Liver (tissue), 8 donors: ENCODE measurements at regions not wholly inside any gene's neighbourhood (a gene's known extent, or its start where the extent isn't known, plus 50 kb on each side); places are given as distances from the start of the nearest gene placed in this dataset.

Experiments
- DNase-seq: peaks from one replicate; pipeline ENCODE4 v3.0.0-alpha.2; 2017; ENCODE audit warnings: low spot score
- H3K27ac ChIP-seq, 2 donors: one replicate each; pipeline ENCODE4 v1.7.0; 2013; ENCODE audit warnings: inconsistent platforms in 2 of 2, low read length in 2 of 2, control low read depth in 1 of 2, low read depth in 1 of 2, mild to moderate bottlenecking in 1 of 2
- H3K27me3 ChIP-seq, 4 donors: one replicate each; pipeline versions ENCODE4 v1.6.1 to v1.7.0; 2013; ENCODE audit warnings: low read length in 3 of 4, inconsistent platforms in 1 of 4, mild to moderate bottlenecking in 1 of 4, moderate library complexity in 1 of 4; ENCODE audit not compliant: control insufficient read depth in 4 of 4, insufficient read depth in 4 of 4
- H3K36me3 ChIP-seq, 4 donors: one replicate each; pipeline versions ENCODE4 v1.6.1 to v1.7.0; 2013; ENCODE audit warnings: low read length in 3 of 4, mild to moderate bottlenecking in 3 of 4, low read depth in 1 of 4, moderate library complexity in 1 of 4; ENCODE audit not compliant: control insufficient read depth in 4 of 4, insufficient read depth in 3 of 4
- H3K4me1 ChIP-seq, 4 donors: one replicate each; pipeline versions ENCODE4 v1.6.1 to v1.7.0; 2013; ENCODE audit warnings: low read length in 3 of 4, mild to moderate bottlenecking in 3 of 4, moderate library complexity in 1 of 4; ENCODE audit not compliant: control insufficient read depth in 4 of 4, insufficient read depth in 4 of 4
- H3K4me3 ChIP-seq, 3 donors: one replicate each; pipeline versions ENCODE4 v1.6.1 to v1.7.0; 2013; ENCODE audit warnings: low read length in 3 of 3, control low read depth in 1 of 3, low read depth in 1 of 3, mild to moderate bottlenecking in 1 of 3
- H3K9ac ChIP-seq, 2 donors: one replicate each; pipeline ENCODE4 v1.7.0; 2013; ENCODE audit warnings: low read length in 2 of 2, mild to moderate bottlenecking in 2 of 2, moderate library complexity in 2 of 2, control low read depth in 1 of 2, low read depth in 1 of 2
- H3K9me3 ChIP-seq, 4 donors: one replicate each; pipeline versions ENCODE4 v1.6.1 to v1.7.0; 2013; ENCODE audit warnings: low read length in 3 of 4; ENCODE audit not compliant: control insufficient read depth in 4 of 4
- CTCF ChIP-seq: fragments of 150-350 bp; IDR thresholded peaks from 2 replicates; pipeline ENCODE4 v1.5.1; 2017; ENCODE audit warnings: improper control_type of control experiment, low read depth, low read length; ENCODE audit not compliant: missing input control
- EGR1 ChIP-seq, 2 donors: IDR thresholded peaks; 2 replicates each; pipeline ENCODE4 v1.6.1; 2016 to 2018; ENCODE audit warnings: antibody characterized with exemption in 2 of 2, low read depth in 2 of 2
- FOXA1 ChIP-seq: IDR thresholded peaks from 2 replicates; pipeline ENCODE4 v1.6.1; 2016; ENCODE audit warnings: antibody characterized with exemption
- FOXA2 ChIP-seq: IDR thresholded peaks from 2 replicates; pipeline ENCODE4 v1.6.1; 2016; ENCODE audit warnings: antibody characterized with exemption
- HNF4A ChIP-seq, 2 donors: conservative IDR thresholded peaks; 2 replicates each; pipeline ENCODE4 v1.6.1; 2016; ENCODE audit warnings: antibody characterized with exemption in 2 of 2, mild to moderate bottlenecking in 2 of 2
- HNF4G ChIP-seq: IDR thresholded peaks from 2 replicates; pipeline ENCODE4 v1.6.1; 2016; ENCODE audit warnings: antibody characterized with exemption
- JUND ChIP-seq, 2 donors: IDR thresholded peaks; 2 replicates each; pipeline ENCODE4 v1.6.1; 2016; ENCODE audit warnings: antibody characterized with exemption in 2 of 2
- MAX ChIP-seq: IDR thresholded peaks from 2 replicates; pipeline ENCODE4 v1.6.1; 2016; ENCODE audit warnings: antibody characterized with exemption
- NR2F2 ChIP-seq: IDR thresholded peaks from 2 replicates; pipeline ENCODE4 v1.6.1; 2016; ENCODE audit warnings: antibody characterized with exemption
- RAD21 ChIP-seq, 2 donors: IDR thresholded peaks; 2 replicates each; pipeline ENCODE4 v1.6.1; 2016; ENCODE audit warnings: antibody characterized with exemption in 2 of 2, mild to moderate bottlenecking in 2 of 2
- SP1 ChIP-seq: IDR thresholded peaks from 2 replicates; pipeline ENCODE4 v1.6.1; 2018; ENCODE audit warnings: antibody characterized with exemption, mild to moderate bottlenecking
- TAF1 ChIP-seq: conservative IDR thresholded peaks from 2 replicates; pipeline ENCODE4 v1.6.1; 2016; ENCODE audit warnings: antibody characterized with exemption, mild to moderate bottlenecking
- YY1 ChIP-seq: IDR thresholded peaks from 2 replicates; pipeline ENCODE4 v1.6.1; 2016; ENCODE audit warnings: antibody characterized with exemption, mild to moderate bottlenecking
- ZBTB33 ChIP-seq: IDR thresholded peaks from 2 replicates; pipeline ENCODE4 v1.6.1; 2016; ENCODE audit warnings: antibody characterized with exemption
- WGBS: extraction: QIAGEN DNeasy Blood & Tissue Kit; methylation state at CpG from one replicate; pipeline ENCODE4 v1.1.7; 2013; 5-methylcytosine and 5-hydroxymethylcytosine counted together
- TF ChIP-seq, protein P1 (sequence below): IDR thresholded peaks from 2 replicates; pipeline ENCODE4 v1.6.1; 2016; ENCODE audit warnings: antibody characterized with exemption, mild to moderate bottlenecking
- donor health status: healthy.
- donor health status: healthy.
- donor health status: healthy.
- donor health status: healthy.
- donor health status: healthy.

DNA sequence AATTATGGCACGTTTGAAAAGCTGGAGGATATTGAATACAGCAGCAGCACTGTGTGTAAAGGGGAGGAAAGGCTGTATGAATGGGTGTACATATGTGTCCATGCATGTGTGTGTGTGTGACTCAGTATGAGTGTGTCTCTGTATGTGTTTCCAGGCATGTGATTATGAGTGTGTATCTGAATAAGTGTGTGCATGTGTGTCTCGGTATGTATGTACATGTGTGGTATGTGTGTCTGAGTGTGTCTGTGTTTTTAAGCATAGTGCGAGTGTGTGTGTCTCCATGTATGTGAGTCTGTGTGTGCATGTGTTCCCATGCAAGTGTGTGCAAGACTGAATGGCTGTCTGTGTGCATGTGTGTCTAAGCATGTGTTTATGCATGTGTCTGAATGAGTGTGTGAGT is 259.1 kb upstream of the XYLT1 start (continued):
- TF ChIP-seq ZBTB33 (no peak), YY1 (no peak), RAD21 (IDR thresholded peaks at IDR 0.05) (no peak), FOXA2 (no peak), HNF4G (no peak), SP1 (no peak), HNF4A (conservative IDR thresholded peaks at IDR 0.05) (no peak), NR2F2 (no peak)

DNA sequence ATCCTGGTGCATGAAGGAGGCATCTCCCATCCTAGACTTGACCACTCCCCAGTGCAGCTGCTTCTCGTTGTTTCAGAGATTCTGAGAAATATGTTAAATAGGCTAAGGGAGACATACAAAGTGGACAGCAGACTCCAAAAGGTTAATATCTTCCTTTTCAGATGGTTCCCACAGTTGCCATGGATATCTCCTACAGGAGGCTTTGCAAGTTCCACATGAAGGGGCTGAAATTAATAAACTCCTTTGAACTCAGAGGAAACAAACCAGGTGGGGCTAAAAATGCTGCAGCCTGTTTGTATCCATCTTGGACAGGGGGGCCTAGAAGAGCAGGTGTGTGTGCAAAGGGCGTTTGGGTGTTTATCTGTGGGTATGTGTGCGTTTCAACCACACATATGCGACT is 257.4 kb upstream of the XYLT1 start:
- H3K4me1 ChIP-seq, result no peaks in the 10 kb centered on the region
- WGBS, result 63% methylated on average over 4 of the region's 4 CpGs
- no peak overlapping the region for H3K9ac ChIP-seq
- no peak for DNase-seq
- no peaks in the 10 kb centered on the region for H3K36me3 ChIP-seq
- TF ChIP-seq HNF4A (conservative IDR thresholded peaks at IDR 0.05), result no peak
- no peak for TF ChIP-seq ZBTB33
- TF ChIP-seq EGR1 (IDR thresholded peaks at IDR 0.05; ENCODE audit: low read depth in 2 of 2), result no peak
- no peak for TF ChIP-seq TAF1
- TF ChIP-seq FOXA1, result no peak
- no peak for TF ChIP-seq SP1
- no peak for TF ChIP-seq FOXA2
- TF ChIP-seq HNF4G, result no peak
- TF ChIP-seq NR2F2, result no peak
- TF ChIP-seq, protein P1, sequence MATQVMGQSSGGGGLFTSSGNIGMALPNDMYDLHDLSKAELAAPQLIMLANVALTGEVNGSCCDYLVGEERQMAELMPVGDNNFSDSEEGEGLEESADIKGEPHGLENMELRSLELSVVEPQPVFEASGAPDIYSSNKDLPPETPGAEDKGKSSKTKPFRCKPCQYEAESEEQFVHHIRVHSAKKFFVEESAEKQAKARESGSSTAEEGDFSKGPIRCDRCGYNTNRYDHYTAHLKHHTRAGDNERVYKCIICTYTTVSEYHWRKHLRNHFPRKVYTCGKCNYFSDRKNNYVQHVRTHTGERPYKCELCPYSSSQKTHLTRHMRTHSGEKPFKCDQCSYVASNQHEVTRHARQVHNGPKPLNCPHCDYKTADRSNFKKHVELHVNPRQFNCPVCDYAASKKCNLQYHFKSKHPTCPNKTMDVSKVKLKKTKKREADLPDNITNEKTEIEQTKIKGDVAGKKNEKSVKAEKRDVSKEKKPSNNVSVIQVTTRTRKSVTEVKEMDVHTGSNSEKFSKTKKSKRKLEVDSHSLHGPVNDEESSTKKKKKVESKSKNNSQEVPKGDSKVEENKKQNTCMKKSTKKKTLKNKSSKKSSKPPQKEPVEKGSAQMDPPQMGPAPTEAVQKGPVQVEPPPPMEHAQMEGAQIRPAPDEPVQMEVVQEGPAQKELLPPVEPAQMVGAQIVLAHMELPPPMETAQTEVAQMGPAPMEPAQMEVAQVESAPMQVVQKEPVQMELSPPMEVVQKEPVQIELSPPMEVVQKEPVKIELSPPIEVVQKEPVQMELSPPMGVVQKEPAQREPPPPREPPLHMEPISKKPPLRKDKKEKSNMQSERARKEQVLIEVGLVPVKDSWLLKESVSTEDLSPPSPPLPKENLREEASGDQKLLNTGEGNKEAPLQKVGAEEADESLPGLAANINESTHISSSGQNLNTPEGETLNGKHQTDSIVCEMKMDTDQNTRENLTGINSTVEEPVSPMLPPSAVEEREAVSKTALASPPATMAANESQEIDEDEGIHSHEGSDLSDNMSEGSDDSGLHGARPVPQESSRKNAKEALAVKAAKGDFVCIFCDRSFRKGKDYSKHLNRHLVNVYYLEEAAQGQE, result no peak
- H3K27me3 ChIP-seq, result peaks cover 0 to 4% (median 0%) of the 10 kb centered on the region in 4 donors
- H3K4me3 ChIP-seq, result no peak overlapping the region
- H3K9me3 ChIP-seq, result peaks cover 0 to 4% (median 0%) of the 10 kb centered on the region in 4 donors
- H3K27ac ChIP-seq, result no peak overlapping the region

- H3K27me3 ChIP-seq, result peaks cover 0 to 4% (median 0%) of the 10 kb centered on the region in 4 donors
- H3K27ac ChIP-seq, result no peak overlapping the region
- H3K9ac ChIP-seq, result no peak overlapping the region
- WGBS, result 78% methylated on average over 10 of the region's 10 CpGs
- DNase-seq, result no peak
- H3K36me3 ChIP-seq, result no peaks in the 10 kb centered on the region
- no peak overlapping the region for H3K4me3 ChIP-seq
- no peaks in the 10 kb centered on the region for H3K9me3 ChIP-seq
- no peaks in the 10 kb centered on the region for H3K4me1 ChIP-seq
- TF ChIP-seq CTCF (no peak), SP1 (no peak), TAF1 (no peak), MAX (no peak), JUND (IDR thresholded peaks at IDR 0.05) (no peak), HNF4A (conservative IDR thresholded peaks at IDR 0.05) (no peak), HNF4G (no peak)
- TF ChIP-seq, protein P1, result no peak
Measured at GRCh38 chr16:17724242-17724898, 253.6 kb upstream of the XYLT1 start.
